ENCODE measurements at regions not wholly inside any gene's neighbourhood (a gene's known extent, or its start where the extent isn't known, plus 50 kb on each side); places are given as distances from the start of the nearest gene placed in this dataset.

- Histone ChIP-seq H3K4me1 (peaks cover 7% of the 10 kb centered on the region), H3K4me3 (no peak overlapping the region), H3K27ac (replicated peaks) (no peak overlapping the region), H3K36me3 (no peaks in the 10 kb centered on the region), H3K27me3 (ENCODE audit: low read depth) (no peaks in the 10 kb centered on the region), H3K9me3 (replicated peaks) (peaks cover 12% of the 10 kb centered on the region)
- intact Hi-C loops (cut with micrococcal nuclease), result no loop called here
- no peak for DNase-seq
- no peak for TF ChIP-seq CTCF (IDR thresholded peaks at IDR 0.05; ENCODE audit: borderline replicate concordance)
Measured at GRCh38 chr6:14612016-14612980, 494.7 kb downstream of the CD83 start.

GRCh38 chr6:14614631-14615030, 497.1 kb downstream of the CD83 start:
- intact Hi-C loops (cut with micrococcal nuclease), result no loop called here
- Histone ChIP-seq H3K4me1 (peaks cover 7% of the 10 kb centered on the region), H3K27me3 (ENCODE audit: low read depth) (no peaks in the 10 kb centered on the region), H3K9me3 (replicated peaks) (peaks cover 12% of the 10 kb centered on the region), H3K4me3 (no peak overlapping the region), H3K27ac (replicated peaks) (no peak overlapping the region), H3K36me3 (no peaks in the 10 kb centered on the region)
- no peak for TF ChIP-seq CTCF (IDR thresholded peaks at IDR 0.05; ENCODE audit: borderline replicate concordance)
- no peak for DNase-seq

GRCh38 chr6:14616656-14617055, 499.1 kb downstream of the CD83 start:
- Histone ChIP-seq H3K27ac (replicated peaks) (no peak overlapping the region), H3K36me3 (no peaks in the 10 kb centered on the region), H3K9me3 (replicated peaks) (peaks cover 12% of the 10 kb centered on the region), H3K27me3 (ENCODE audit: low read depth) (no peaks in the 10 kb centered on the region), H3K4me1 (peaks cover 15% of the 10 kb centered on the region), H3K4me3 (no peak overlapping the region)
- intact Hi-C loops (cut with micrococcal nuclease), result no loop called here
- no peak for TF ChIP-seq CTCF (IDR thresholded peaks at IDR 0.05; ENCODE audit: borderline replicate concordance)
- no peak for DNase-seq

- peaks cover 12% of the 10 kb centered on the region for H3K9me3 ChIP-seq (replicated peaks)
- H3K4me1 ChIP-seq, result peaks cover 15% of the 10 kb centered on the region
- TF ChIP-seq CTCF (IDR thresholded peaks at IDR 0.05; ENCODE audit: borderline replicate concordance), result no peak
- no peaks in the 10 kb centered on the region for H3K27me3 ChIP-seq (ENCODE audit: low read depth)
- no peak for DNase-seq
- H3K27ac ChIP-seq (replicated peaks), result no peak overlapping the region
- no peak overlapping the region for H3K4me3 ChIP-seq
- intact Hi-C loops (cut with micrococcal nuclease), result no loop called here
- no peaks in the 10 kb centered on the region for H3K36me3 ChIP-seq
Measured at GRCh38 chr6:14618759-14619418, 501.3 kb downstream of the CD83 start.

- H3K4me3 ChIP-seq, result no peak overlapping the region
- H3K27me3 ChIP-seq (ENCODE audit: low read depth), result no peaks in the 10 kb centered on the region
- peaks cover 12% of the 10 kb centered on the region for H3K9me3 ChIP-seq (replicated peaks)
- no peak for TF ChIP-seq CTCF (IDR thresholded peaks at IDR 0.05; ENCODE audit: borderline replicate concordance)
- peaks cover 15% of the 10 kb centered on the region for H3K4me1 ChIP-seq
- no peak overlapping the region for H3K27ac ChIP-seq (replicated peaks)
- intact Hi-C loops (cut with micrococcal nuclease), result no loop called here
- DNase-seq, result peak; percentile 34
- no peaks in the 10 kb centered on the region for H3K36me3 ChIP-seq
Measured at GRCh38 chr6:14619419-14619781, 501.8 kb downstream of the CD83 start.
